KMS-11 (cell line): ENCODE measurements at regions not wholly inside any gene's neighbourhood (a gene's known extent, or its start where the extent isn't known, plus 50 kb on each side); places are given as distances from the start of the nearest gene placed in this dataset.

Source experiments
- H2AFZ ChIP-seq: fragments of 200-600 bp; sonication (generic); 2 replicates; pipeline ENCODE4 v1.6.1; 2016; ENCODE audit warnings: antibody characterized with exemption, mixed run types, low read depth
- H3K27ac ChIP-seq: fragments of 200-600 bp; sonication (generic); 2 replicates; pipeline ENCODE4 v1.6.1; 2016; ENCODE audit warnings: mild to moderate bottlenecking, mixed run types
- H3K27me3 ChIP-seq: fragments of 200-600 bp; sonication (generic); 2 replicates; pipeline ENCODE4 v1.6.1; 2017; ENCODE audit warnings: mild to moderate bottlenecking, low read depth, mixed run types, moderate library complexity; ENCODE audit not compliant: insufficient read depth
- H3K36me3 ChIP-seq: fragments of 200-600 bp; sonication (generic); 2 replicates; pipeline ENCODE4 v1.6.1; 2017; ENCODE audit warnings: mild to moderate bottlenecking, mixed run types; ENCODE audit not compliant: insufficient read depth
- H3K4me1 ChIP-seq: fragments of 200-600 bp; sonication (generic); 2 replicates; pipeline ENCODE4 v1.6.1; 2016; ENCODE audit warnings: mild to moderate bottlenecking, low read depth, mixed run types; ENCODE audit not compliant: poor library complexity, severe bottlenecking
- H3K4me2 ChIP-seq: fragments of 200-600 bp; sonication (generic); 2 replicates; pipeline ENCODE4 v1.7.0; 2016; ENCODE audit warnings: mild to moderate bottlenecking, mixed run types
- H3K4me3 ChIP-seq: fragments of 200-600 bp; sonication (generic); IDR thresholded peaks from 2 replicates; pipeline ENCODE4 v1.6.1; 2017; ENCODE audit warnings: low read depth, low read length, mixed read lengths; ENCODE audit not compliant: insufficient read depth
- H3K79me2 ChIP-seq: fragments of 200-600 bp; sonication (generic); 2 replicates; pipeline ENCODE4 v1.6.1; 2016; ENCODE audit warnings: low read depth, mixed run types; ENCODE audit not compliant: insufficient read depth
- H3K9ac ChIP-seq: fragments of 200-600 bp; sonication (generic); 2 replicates; pipeline ENCODE4 v1.6.1; 2016; ENCODE audit warnings: mild to moderate bottlenecking, mixed run types
- H4K20me1 ChIP-seq: fragments of 200-600 bp; sonication (generic); 2 replicates; pipeline ENCODE4 v1.6.1; 2016; ENCODE audit warnings: mild to moderate bottlenecking, mixed run types; ENCODE audit not compliant: insufficient read depth
- TF ChIP-seq, protein P1 (sequence below): fragments of 200-600 bp; sonication (generic); conservative IDR thresholded peaks from 2 replicates; pipeline ENCODE4 v1.6.1; 2017; ENCODE audit warnings: low read depth, mild to moderate bottlenecking, antibody characterized with exemption, low read length, moderate library complexity, mixed read lengths

GRCh38 chr3:193901007-193901406 is 234.9 kb upstream of the HES1 start:
- Histone ChIP-seq H3K9ac (no peak overlapping the region), H3K79me2 (no peaks in the 10 kb centered on the region), H3K36me3 (no peaks in the 10 kb centered on the region), H2AFZ (no peak overlapping the region), H3K4me1 (no peaks in the 10 kb centered on the region), H3K4me3 (no peak overlapping the region), H3K27ac (no peak overlapping the region), H4K20me1 (no peaks in the 10 kb centered on the region), H3K27me3 (no peaks in the 10 kb centered on the region), H3K4me2 (no peak overlapping the region)
- TF ChIP-seq, protein P1, sequence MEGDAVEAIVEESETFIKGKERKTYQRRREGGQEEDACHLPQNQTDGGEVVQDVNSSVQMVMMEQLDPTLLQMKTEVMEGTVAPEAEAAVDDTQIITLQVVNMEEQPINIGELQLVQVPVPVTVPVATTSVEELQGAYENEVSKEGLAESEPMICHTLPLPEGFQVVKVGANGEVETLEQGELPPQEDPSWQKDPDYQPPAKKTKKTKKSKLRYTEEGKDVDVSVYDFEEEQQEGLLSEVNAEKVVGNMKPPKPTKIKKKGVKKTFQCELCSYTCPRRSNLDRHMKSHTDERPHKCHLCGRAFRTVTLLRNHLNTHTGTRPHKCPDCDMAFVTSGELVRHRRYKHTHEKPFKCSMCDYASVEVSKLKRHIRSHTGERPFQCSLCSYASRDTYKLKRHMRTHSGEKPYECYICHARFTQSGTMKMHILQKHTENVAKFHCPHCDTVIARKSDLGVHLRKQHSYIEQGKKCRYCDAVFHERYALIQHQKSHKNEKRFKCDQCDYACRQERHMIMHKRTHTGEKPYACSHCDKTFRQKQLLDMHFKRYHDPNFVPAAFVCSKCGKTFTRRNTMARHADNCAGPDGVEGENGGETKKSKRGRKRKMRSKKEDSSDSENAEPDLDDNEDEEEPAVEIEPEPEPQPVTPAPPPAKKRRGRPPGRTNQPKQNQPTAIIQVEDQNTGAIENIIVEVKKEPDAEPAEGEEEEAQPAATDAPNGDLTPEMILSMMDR, result no peak

DNA sequence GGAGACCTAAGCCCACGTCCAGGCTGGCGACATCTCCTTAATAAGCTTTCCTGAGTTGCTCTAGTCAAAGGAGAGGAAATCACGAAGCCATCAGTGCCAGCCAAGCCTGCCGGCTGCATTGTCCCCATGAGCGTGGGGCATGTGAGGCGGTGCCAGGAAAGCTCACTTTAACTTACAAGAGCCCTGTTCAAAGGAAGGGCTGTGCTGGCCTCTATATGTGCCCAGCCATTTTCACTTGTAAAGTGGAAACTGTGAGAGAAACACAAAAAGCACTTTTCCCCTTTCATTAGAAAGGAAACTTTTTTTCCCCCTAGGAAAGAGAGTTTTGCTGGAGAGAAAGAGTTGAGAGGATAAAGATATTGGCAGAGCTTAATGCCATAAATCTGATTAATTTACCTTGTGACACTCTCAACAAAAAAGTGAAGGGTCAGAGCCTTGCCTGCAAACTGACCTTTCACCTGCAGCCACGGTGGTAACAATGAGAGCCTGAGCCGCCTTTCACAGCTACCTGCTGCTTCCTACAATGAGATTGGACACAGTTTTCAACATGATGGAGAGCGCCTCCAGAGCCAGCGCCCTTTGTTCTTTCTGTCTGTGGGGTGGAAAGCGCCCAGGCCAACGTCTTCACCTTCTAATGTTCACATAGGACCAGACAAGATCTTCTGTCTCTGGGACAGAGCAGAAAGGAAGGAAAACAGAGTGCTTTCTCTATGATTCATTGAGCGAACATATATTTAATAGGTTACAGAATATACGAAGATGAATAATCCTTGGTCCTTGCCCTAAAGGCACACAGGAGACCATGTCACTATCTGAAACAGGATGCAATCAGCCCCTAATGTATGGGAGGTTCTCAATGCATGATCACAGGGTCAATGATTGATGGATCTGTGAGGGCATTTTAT is 233.1 kb upstream of the HES1 start:
- Histone ChIP-seq H2AFZ (no peak overlapping the region), H3K9ac (no peak overlapping the region), H3K79me2 (no peaks in the 10 kb centered on the region), H3K4me1 (no peaks in the 10 kb centered on the region), H3K36me3 (no peaks in the 10 kb centered on the region), H3K4me2 (no peak overlapping the region), H4K20me1 (no peaks in the 10 kb centered on the region), H3K27me3 (no peaks in the 10 kb centered on the region), H3K27ac (no peak overlapping the region), H3K4me3 (no peak overlapping the region)
- TF ChIP-seq, protein P1, result no peak

- Histone ChIP-seq H3K27me3 (no peaks in the 10 kb centered on the region), H3K79me2 (no peaks in the 10 kb centered on the region), H3K27ac (no peak overlapping the region), H3K36me3 (no peaks in the 10 kb centered on the region), H2AFZ (no peak overlapping the region), H3K4me2 (no peak overlapping the region), H3K4me1 (no peaks in the 10 kb centered on the region), H3K4me3 (no peak overlapping the region), H3K9ac (no peak overlapping the region), H4K20me1 (no peaks in the 10 kb centered on the region)
- TF ChIP-seq, protein P1, result no peak
These were observed 232.5 kb upstream of the HES1 start for GRCh38 chr3:193903512-193903817.

DNA sequence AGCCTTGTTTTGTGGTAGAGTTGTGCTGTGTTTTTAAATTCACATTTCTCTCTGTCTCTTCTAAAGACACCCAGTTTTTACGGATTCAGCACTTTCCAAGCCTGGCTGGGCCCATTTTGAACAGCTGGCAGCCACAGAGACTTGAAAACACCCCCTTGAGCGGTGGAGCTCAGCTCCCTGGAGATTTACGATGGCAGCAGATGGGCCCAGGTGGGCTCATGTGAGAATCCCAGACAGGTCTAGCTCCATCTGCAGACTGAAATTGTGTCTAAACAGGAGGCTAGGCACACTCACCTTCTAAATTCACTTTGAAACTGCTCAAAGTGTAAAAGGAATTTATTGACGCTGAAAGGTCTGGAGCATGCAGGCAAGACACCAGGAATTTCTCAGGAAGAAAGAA is 232.0 kb upstream of the HES1 start:
- no peaks in the 10 kb centered on the region for H3K36me3 ChIP-seq
- H2AFZ ChIP-seq, result no peak overlapping the region
- H3K27ac ChIP-seq, result no peak overlapping the region
- TF ChIP-seq, protein P1, result no peak
- H3K9ac ChIP-seq, result no peak overlapping the region
- H4K20me1 ChIP-seq, result no peaks in the 10 kb centered on the region
- no peaks in the 10 kb centered on the region for H3K4me1 ChIP-seq
- H3K4me2 ChIP-seq, result no peak overlapping the region
- H3K79me2 ChIP-seq, result no peaks in the 10 kb centered on the region
- no peaks in the 10 kb centered on the region for H3K27me3 ChIP-seq
- no peak overlapping the region for H3K4me3 ChIP-seq
